GM12878 (cell line): ENCODE measurements at regions not wholly inside any gene's neighbourhood (a gene's known extent, or its start where the extent isn't known, plus 50 kb on each side); places are given as distances from the start of the nearest gene placed in this dataset.

Experiments
- ATAC-seq: fragments of 200-7000 bp; cut with Tn5 transposase; 3 replicates; pipeline ENCODE4 v1.9.1; 2020; ENCODE audit warnings: mild to moderate bottlenecking, moderate library complexity
- BruUV-seq: library from RNA; stranded (reverse); fragments of 400-500 nt; replicated peaks from 2 replicates; lab custom pipeline; 2021; lab: Mats Ljungman, UMichigan
- CTCF ChIA-PET: fragments of 300-600 bp; sonication (Branson Sonifier 250); formaldehyde crosslinking; extraction: SDS; loops from one replicate; lab custom pipeline; 2021; ENCODE audit warnings: inconsistent platforms; lab: Yijun Ruan, JAX
- POLR2A ChIA-PET: fragments of 350-600 bp; formaldehyde crosslinking; extraction: SDS; loops from one replicate; lab custom pipeline; 2021; ENCODE audit warnings: inconsistent platforms; lab: Charles Lee
- RAD21 ChIA-PET: fragments of 300-600 bp; sonication (Branson Sonifier 250); formaldehyde crosslinking; loops from one replicate; lab custom pipeline; 2023; ENCODE audit warnings: antibody characterized with exemption; ENCODE audit not compliant: unreplicated experiment; lab: Charles Lee
- SMC1A ChIA-PET: fragments of 300-600 bp; sonication (Branson Sonifier 250); formaldehyde crosslinking; loops from one replicate; lab custom pipeline; 2023; ENCODE audit not compliant: unreplicated experiment, uncharacterized antibody; lab: Charles Lee
- DNase-seq: peaks from one replicate; pipeline ENCODE4 v3.0.0-alpha.2; 2011; ENCODE audit warnings: low read depth, low spot score
- FAIRE-seq: peaks from 3 replicates; lab custom pipeline; 2011; peaks lifted over from hg19 to GRCh38; lab: Jason Lieb, UNC
- H2AFZ ChIP-seq: 2 replicates; pipeline ENCODE4 v1.6.0; 2011; ENCODE audit warnings: low read depth, low read length, control low read depth; ENCODE audit not compliant: control insufficient read depth
- H3K27ac ChIP-seq: 2 replicates; pipeline ENCODE4 v1.5.1; 2011; ENCODE audit warnings: control low read depth; ENCODE audit not compliant: control insufficient read depth, insufficient read depth
- H3K27me3 ChIP-seq, 2 experiments: replicated peaks in 1 of 2; 2 replicates each; pipeline versions ENCODE4 v1.6.0 to v1.6.1; 2011; ENCODE audit warnings: low read length in 1 of 2; ENCODE audit not compliant: control insufficient read depth in 2 of 2, insufficient read depth in 2 of 2
- H3K36me3 ChIP-seq, 2 experiments: 2 replicates each; pipeline ENCODE4 v1.5.1; 2011; ENCODE audit warnings: low read length in 1 of 2; ENCODE audit not compliant: control insufficient read depth in 2 of 2, insufficient read depth in 2 of 2
- H3K4me1 ChIP-seq: 2 replicates; pipeline ENCODE4 v1.6.1; 2011; ENCODE audit warnings: mild to moderate bottlenecking, low read length, moderate library complexity, mixed read lengths; ENCODE audit not compliant: control insufficient read depth, insufficient read depth
- H3K4me2 ChIP-seq: 2 replicates; pipeline ENCODE4 v1.6.0; 2011; ENCODE audit warnings: control low read depth; ENCODE audit not compliant: control insufficient read depth, insufficient read depth
- H3K4me3 ChIP-seq: fragments of 200-600 bp; sonication (generic); 2 replicates; pipeline ENCODE4 v1.5.1; 2016
- H3K79me2 ChIP-seq: 2 replicates; pipeline ENCODE4 v1.6.0; 2011; ENCODE audit warnings: low read length; ENCODE audit not compliant: control insufficient read depth, insufficient read depth
- H3K9ac ChIP-seq: 2 replicates; pipeline ENCODE4 v1.8.0; 2011; ENCODE audit warnings: low read length, control low read depth, mixed read lengths; ENCODE audit not compliant: control insufficient read depth, insufficient read depth
- H3K9me3 ChIP-seq: replicated peaks from 3 replicates; pipeline ENCODE4 v1.5.1; 2011; ENCODE audit warnings: mild to moderate bottlenecking, low read length; ENCODE audit not compliant: control insufficient read depth, insufficient read depth
- H4K20me1 ChIP-seq: 2 replicates; pipeline ENCODE4 v1.6.0; 2011; ENCODE audit not compliant: control insufficient read depth, insufficient read depth
- CBFB ChIP-seq: IDR thresholded peaks from 2 replicates; pipeline ENCODE4 v1.6.1; 2016; ENCODE audit warnings: antibody characterized with exemption, low read depth
- ETV6 ChIP-seq, 2 experiments: fragments of 450-650 bp in 1 of 2; IDR thresholded peaks in 1 of 2; conservative IDR thresholded peaks in 1 of 2; 2 replicates each; pipeline ENCODE4 v1.6.1; 2014; ENCODE audit warnings: antibody characterized with exemption in 1 of 2, borderline replicate concordance in 1 of 2, low read depth in 1 of 2, mild to moderate bottlenecking in 1 of 2, moderate library complexity in 1 of 2
- FOXM1 ChIP-seq: IDR thresholded peaks from 2 replicates; pipeline ENCODE4 v1.6.1; 2012; ENCODE audit warnings: low read depth, mild to moderate bottlenecking, inconsistent platforms, low read length, moderate library complexity
- KAT2A ChIP-seq: conservative IDR thresholded peaks from 2 replicates; pipeline ENCODE4 v1.6.1; 2011; ENCODE audit warnings: low read depth, low read length; ENCODE audit not compliant: control insufficient read depth
- NFYB ChIP-seq: IDR thresholded peaks from 2 replicates; pipeline ENCODE4 v1.6.1; 2011; ENCODE audit warnings: low read depth, mild to moderate bottlenecking, low read length, improper control_type of control experiment, moderate library complexity; ENCODE audit not compliant: insufficient read depth
- PKNOX1 ChIP-seq: fragments of 450-650 bp; IDR thresholded peaks from 2 replicates; pipeline ENCODE4 v1.6.1; 2016; ENCODE audit warnings: mild to moderate bottlenecking
- SKIL ChIP-seq: fragments of 450-650 bp; IDR thresholded peaks from 2 replicates; pipeline ENCODE4 v1.6.1; 2017; ENCODE audit warnings: mild to moderate bottlenecking, low read depth, inconsistent platforms; ENCODE audit not compliant: poor library complexity, severe bottlenecking
- SMC3 ChIP-seq: IDR thresholded peaks from 2 replicates; pipeline ENCODE4 v1.6.1; 2011; ENCODE audit warnings: low read length, improper control_type of control experiment, borderline replicate concordance
- ZBED1 ChIP-seq: IDR thresholded peaks from 2 replicates; pipeline ENCODE4 v1.6.1; 2016; ENCODE audit warnings: borderline replicate concordance
- ZBTB40 ChIP-seq: fragments of 450-650 bp; IDR thresholded peaks from 2 replicates; pipeline ENCODE4 v1.6.1; 2016; ENCODE audit warnings: mild to moderate bottlenecking, moderate library complexity, borderline replicate concordance
- ZNF622 ChIP-seq: fragments of 450-650 bp; IDR thresholded peaks from 2 replicates; pipeline ENCODE4 v1.6.1; 2017; ENCODE audit warnings: mild to moderate bottlenecking, inconsistent platforms
- WGBS: methylation state at CpG from one replicate; pipeline ENCODE4 v1.1.6; 2016; ENCODE audit warnings: low lambda C conversion rate; ENCODE audit not compliant: insufficient replicate concordance, insufficient coverage; ENCODE audit errors: missing lambda C conversion rate; 5-methylcytosine and 5-hydroxymethylcytosine counted together
- in situ Hi-C: fragments of 300-500 bp; cut with MboI; formaldehyde crosslinking; loops from 9 replicates; pipeline ENCODE4 v1.14.3; 2018; ENCODE audit warnings: mixed read lengths
- intact Hi-C: fragments of 100-400 bp; cut with micrococcal nuclease; formaldehyde crosslinking; loops from one replicate; pipeline ENCODE4 v1.14.2; 2022; ENCODE audit not compliant: unreplicated experiment

GRCh38 chrX:45774961-45775360 lies 574.3 kb upstream of the DIPK2B start (continued):
- TF ChIP-seq ETV6 (conservative IDR thresholded peaks at IDR 0.05 in 1 of 2, IDR thresholded peaks at IDR 0.05 in 1 of 2; ENCODE audit: borderline replicate concordance in 1 of 2, low read depth in 1 of 2) = no peak
- no peak for TF ChIP-seq SKIL
- no peak for TF ChIP-seq FOXM1

GRCh38 chrX:45773572-45773971 lies 572.9 kb upstream of the DIPK2B start:
- no peak for ATAC-seq
- Histone ChIP-seq H3K4me1 (peaks cover 4% of the 10 kb centered on the region), H3K4me3 (no peak overlapping the region), H3K27me3 (peaks cover 0 to 3% of the 10 kb centered on the region in 2 experiments; a peak in 1 of 4 replicates), H4K20me1 (no peaks in the 10 kb centered on the region), H3K36me3 (no peaks in the 10 kb centered on the region), H3K9ac (no peak overlapping the region), H3K9me3 (no peaks in the 10 kb centered on the region), H3K27ac (no peak overlapping the region)
- POLR2A ChIA-PET = no interaction called here
- FAIRE-seq = no peak
- no TSS peak for BruUV-seq
- WGBS = 50% methylated on average over 4 of the region's 4 CpGs
- no peak for TF ChIP-seq ZBTB40
- TF ChIP-seq PKNOX1 = no peak
- no peak for TF ChIP-seq KAT2A
- TF ChIP-seq CBFB = no peak
- TF ChIP-seq ZBED1 = no peak
- no peak for TF ChIP-seq ZNF622
- TF ChIP-seq NFYB = no peak
- no peak for TF ChIP-seq SMC3
- TF ChIP-seq, all 136 proteins: peak for 0
- Histone ChIP-seq H2AFZ (no peak overlapping the region), H3K79me2 (no peaks in the 10 kb centered on the region), H3K4me2 (no peak overlapping the region)
- RAD21 ChIA-PET = no interaction called here
- SMC1A ChIA-PET = interaction anchor here (1.4 kb wide), 1 partner anchor 14 kb away, joined by 3 read pairs; no protein-coding TSS in a partner anchor
- CTCF ChIA-PET = interaction anchor here (1.4 kb wide), 1 partner anchor 28 kb away, joined by 3 read pairs; no protein-coding TSS in a partner anchor
- in situ Hi-C loops (loop anchor here (25.0 kb wide), 1 partner anchor 886 kb away; no protein-coding TSS in a partner anchor), intact Hi-C loops (no loop called here)
- no peak for DNase-seq
